NCI-H226 (cell line): ENCODE measurements at regions not wholly inside any gene's neighbourhood (a gene's known extent, or its start where the extent isn't known, plus 50 kb on each side); places are given as distances from the start of the nearest gene placed in this dataset.

Source experiments
- DNase-seq: peaks from one replicate; pipeline ENCODE4 v3.0.0-alpha.2; 2015

DNA sequence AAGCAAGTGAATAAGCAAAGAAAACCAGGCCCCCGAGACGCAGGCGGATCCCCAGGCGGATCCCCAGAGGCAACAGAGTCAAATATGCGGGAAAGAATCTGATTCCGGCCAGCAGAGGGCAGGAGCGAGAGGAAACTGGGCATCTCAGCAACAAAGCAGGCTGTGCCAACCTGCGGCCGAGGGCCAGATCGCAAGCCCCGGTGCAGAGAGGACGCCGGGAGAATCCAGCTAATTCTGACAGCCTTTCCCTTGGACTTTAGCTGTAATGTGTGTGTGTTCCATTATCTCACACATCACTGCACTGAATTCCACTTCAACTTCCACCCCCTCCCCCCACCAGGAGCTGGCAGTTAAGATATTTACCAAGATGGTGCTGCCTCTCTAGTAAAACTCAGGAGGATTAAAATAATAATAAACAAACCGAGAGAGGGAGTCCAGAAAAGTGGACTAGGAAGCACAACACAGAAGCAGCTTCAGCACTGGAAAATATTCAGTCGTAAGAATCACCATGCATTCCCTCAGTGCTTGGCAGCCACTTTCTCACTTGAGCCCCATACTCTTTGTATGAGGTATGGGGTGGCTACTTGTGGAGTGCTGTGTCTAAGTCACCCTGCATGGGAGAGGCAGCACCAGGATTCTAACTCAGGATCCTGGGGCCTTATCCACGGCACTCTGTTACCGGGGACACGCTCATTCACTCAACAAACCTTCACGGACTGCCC is 66.2 kb upstream of the SNX9 start:
- DNase-seq: peak; percentile 76

DNA sequence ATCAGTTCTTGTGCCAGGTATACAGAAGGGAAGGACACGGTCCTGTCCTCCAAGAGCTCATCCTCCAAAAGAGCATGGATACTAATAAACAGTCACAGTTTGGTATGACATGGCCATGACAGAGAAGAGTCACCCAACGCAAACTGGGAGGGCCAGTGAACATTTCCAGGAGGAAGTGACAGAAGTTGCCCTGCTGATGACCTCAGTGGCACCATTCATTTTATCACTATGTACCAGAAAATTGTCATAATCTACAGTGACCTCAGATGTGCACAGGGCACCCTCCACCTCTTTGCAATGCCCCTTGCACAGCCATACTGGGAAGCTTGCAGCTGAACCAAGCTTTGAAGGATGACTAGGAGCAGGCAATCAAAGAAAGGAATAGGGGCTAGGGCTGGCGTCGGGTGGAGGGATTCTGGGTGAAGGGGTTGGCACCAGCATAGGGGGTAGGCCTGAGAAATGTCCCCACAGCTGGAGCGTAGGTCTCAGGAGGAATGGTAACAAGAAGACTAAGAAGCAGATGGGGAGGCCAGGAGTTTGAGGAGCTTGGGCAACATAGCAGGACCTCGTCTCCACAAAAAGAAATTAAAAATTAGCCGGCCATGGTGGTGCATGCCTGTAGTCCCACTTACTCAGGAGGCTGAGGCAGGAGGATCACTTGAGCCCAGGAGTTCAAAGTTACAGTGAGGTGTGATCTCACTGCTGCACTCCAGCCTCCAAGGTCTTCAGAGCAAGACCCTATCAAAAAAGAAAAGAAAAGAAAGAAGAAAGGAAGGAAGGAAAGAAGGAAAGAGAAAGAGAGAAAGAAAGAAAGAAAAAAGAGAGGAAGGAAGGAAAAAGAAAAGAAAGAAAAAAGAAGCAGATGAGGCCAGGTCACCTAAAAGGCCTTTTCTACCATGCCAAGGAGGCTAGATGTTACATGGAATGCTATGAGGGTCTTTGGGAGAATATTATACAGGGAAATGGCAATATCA is 65.3 kb upstream of the SNX9 start:
- DNase-seq: no peak

DNA sequence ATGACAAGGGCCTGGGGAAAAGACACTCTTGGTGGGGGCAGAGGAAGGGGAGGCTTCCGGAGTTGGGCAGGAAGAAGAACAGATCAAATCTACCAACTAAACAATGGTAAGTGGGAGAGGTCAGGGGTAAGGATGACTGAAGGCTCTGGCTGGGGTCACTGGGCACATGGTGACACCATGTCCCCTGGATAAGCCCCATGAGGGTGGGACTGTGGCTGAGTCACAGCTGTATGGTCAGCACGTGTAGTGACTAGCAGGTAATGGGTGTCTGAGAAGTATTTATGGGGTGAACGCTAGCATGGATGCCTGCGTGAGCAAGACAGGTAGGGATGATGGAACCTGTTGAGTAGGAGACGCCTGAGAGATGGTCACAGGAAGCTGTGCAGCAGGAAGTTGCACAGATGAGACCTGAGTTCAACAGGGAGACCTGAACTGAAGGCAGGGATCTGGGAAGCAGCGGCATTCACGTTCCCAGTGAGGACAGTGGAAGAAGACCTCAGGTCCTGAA is 64.5 kb upstream of the SNX9 start:
- no peak for DNase-seq

DNA sequence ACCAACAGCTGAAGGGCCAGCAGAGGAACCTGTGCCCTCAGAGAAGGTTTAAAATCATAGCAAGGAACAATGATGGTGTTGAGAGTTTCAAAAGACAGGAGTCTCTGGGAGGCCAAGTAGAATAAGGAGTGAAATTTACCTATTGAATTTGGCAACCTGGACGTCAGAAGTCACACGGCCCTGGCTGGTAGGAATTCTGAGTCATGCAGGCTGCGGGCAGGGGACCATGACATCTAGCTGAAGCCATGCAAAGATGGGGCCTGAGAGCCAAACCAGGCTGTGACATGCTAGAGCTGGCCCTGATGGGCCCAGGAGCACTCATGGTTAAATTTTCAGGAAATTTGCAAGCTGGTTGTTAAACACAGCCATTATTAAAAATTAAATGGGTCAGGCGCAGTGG is 64.0 kb upstream of the SNX9 start:
- DNase-seq: no peak

DNA sequence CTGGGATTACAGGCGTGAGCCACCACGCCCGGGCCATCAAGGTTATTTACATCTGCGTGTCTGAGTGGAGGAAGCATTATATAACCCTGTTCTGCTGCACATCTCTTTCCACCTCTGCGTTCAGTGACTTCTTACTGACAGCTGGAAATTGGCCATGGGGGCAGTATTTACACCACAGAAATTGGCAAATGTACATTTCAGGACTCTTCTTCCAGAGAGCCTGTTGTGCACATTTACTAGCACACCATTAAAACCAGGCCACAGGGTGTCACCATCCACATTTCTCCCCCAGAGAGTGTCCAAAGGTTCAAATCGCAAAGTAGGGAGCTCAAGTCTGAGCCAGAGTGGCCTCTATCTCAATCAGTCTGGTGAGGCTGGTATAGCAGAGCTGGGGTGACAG is 62.9 kb upstream of the SNX9 start:
- DNase-seq: no peak

DNA sequence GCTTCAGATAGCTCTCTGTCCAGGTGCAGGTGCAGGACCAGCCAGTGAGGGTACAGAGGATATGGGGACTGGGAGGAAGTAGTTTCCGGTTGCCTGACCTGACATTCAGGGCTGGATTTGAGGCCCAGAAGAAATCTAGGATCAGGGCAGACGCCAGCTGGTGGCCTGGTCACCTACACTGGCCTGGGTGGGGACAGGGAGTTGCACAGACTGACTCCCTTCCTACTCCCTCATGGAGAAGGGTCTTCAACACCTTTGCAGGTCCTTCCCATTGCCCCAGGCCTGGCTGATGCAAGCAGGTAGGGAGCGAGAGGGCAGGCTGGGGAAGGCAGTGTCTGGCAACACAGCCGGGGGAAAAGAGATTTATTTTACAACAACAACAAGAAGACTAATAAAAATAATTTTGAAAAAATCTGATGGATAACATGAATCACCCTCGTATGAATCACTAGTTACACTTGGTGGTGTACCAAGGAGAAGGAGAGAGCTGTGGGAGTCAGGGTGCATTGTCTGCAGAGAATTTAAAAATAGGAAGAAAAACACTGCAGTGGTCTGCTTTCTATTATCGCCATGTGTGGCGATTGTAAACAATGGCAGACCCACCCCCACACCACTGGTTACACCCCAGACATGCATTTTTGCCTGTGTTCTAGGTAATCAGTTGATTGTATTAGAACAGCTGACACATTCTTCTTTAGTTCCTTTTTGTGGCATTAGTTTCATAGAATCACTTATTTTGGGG is 62.3 kb upstream of the SNX9 start:
- DNase-seq: peak; percentile 73

DNA sequence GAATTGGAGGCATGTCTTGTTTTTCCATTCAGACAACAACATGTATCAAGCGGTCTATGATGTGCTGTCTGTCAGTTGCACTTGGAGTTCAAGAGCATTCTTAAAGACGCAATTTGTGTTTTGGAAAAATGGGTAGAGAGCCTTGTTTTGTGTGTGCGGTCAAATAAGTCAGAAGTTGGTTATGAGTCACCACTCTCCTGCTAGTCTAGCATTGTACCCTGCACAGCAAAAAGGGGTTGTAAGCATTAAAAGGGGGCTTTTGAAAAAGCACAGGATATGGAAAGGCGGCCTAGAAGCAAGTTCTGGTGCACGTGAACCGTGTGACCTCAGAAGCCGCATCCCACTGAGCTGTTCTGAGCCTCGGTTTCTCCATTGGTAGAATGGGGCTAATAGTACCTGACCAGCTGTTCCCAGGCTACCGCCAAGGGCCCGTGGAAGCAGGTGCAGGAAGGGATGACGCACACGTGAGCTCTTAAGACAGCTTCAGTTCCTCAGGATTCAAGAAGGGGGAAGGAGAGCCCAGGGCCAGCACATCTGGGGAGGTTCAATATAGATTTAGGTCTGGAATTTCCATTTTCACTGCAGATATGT is 61.6 kb upstream of the SNX9 start:
- DNase-seq: peak; percentile 45

DNA sequence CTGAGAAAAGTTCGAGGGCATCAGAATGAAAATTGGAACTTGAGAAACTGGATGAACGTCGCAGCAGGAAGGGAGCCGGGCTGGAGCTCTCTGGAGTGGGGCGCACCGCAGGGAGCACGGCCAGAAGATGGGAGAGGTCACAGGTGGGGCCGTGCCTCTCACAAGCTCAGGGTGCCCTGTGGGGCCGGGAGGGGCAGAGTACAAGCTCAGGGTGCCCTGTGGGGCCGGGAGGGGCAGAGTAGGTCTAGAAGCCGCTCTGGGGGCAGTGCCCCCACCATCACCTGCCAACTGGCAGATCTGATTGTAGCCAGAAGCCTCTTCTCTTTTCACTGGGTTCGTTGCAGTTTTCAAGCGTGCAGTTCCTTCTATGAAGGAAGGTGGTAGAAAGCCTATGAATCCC is 61.1 kb upstream of the SNX9 start:
- DNase-seq: no peak

DNA sequence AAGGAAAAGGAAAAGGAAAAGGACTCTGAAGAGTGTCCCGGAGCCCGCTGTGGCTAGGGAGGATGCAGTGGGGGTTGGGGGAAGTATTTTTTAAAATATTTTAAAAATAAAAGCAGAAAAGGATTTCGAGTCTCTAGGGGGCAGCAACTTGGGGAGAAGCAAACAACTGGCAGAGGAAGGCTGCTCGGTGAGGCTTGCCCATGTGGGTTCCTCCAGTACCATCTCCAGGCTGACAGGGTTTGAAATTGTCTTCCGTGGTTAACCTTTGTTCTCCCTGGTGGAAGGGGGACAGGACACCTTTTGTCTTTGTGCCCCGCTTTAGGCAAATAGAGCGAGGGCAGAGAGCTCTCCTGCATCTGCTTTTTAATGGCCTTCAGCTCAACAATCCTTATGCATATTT is 60.4 kb upstream of the SNX9 start:
- DNase-seq: no peak

DNA sequence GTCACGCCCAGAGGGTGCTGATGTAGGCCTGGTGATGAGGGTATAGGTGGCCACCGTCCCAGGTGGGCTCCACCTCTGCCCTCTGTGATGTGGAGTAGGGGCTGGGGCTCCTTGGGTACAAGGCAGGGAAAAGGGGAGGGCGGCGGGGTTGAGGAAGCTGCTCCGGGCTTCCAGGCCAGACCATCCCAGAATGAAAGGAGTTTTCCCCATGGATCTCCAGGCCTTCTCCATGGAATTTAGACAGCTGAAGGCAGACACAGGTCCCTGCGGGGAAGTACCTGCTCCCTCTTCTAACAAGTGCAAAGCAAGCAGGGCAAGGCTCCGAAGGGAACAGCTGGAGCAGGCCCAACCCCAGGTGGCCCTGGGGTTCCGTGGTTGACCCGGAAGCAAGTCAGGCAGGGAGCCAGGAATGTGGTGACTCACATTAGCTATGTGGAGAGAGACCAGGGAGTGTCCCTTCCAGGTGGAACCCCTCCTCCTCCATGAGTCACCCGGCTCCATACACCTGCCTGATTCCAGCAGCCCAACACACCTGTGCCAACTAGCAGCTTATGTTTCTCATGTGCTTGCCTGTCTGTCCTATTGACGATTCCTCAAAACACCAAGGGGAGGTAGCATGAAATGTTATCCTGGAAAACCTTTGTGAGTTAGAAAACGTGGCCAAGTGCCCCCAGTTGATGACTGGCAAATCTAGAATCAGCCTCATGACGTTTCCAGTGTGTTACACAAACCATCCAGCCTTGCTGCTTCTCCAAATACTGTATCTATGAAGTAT is 59.7 kb upstream of the SNX9 start:
- peak; percentile 74 for DNase-seq

DNA sequence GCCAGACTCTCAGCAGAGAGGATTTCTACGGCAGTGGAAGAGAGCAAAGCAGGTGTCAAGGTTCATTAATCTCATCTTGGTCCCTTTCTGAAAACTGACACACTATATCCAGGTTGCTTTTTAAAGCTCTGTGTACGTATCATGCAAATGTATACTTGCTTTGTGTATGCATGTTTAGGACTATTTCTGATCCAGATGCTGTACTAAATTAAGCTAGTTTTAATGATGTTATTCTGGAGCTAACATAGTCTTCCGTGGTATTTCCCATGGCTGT is 59.2 kb upstream of the SNX9 start:
- DNase-seq: no peak

DNA sequence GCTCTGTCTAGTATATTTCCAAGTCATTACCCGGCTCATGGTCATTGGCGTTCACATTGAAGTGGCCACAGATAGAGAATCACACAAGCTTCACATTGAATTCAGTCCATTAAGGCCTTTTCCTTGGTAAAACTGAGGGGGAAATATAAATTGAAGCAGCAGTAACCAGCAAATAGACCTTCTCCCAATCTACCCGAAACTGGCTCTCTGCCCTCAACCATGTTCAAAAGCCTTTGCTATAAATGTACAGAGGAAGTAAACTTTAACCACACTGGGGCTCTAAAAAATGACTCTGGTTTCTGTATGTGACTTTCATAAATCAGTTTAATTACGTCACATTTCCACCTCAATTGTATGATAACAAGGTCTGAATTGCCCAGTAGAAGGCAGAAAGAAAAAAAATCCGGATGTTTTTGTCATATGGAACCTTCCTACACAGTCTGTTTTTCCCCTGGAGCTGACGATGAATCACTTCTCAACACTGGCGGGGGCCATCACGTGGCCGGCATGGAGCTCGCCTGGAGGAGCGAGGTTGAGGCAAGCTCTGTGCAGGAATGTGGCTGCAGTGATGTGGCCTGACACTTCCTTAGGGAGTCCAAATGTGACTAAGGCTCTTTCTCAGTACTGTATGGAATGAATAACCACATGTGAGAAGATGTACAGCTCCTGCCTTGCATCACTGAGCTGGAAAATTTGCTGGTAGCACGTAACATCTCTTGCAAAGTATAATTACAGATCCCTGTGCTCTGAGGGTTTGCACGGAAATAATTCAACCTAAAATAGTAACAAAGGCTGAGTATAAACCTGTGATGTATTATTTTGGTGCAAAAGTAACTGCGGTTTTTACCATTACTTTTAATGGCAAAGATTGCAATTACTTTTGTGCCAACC is 58.6 kb upstream of the SNX9 start:
- DNase-seq: peak; percentile 100

DNA sequence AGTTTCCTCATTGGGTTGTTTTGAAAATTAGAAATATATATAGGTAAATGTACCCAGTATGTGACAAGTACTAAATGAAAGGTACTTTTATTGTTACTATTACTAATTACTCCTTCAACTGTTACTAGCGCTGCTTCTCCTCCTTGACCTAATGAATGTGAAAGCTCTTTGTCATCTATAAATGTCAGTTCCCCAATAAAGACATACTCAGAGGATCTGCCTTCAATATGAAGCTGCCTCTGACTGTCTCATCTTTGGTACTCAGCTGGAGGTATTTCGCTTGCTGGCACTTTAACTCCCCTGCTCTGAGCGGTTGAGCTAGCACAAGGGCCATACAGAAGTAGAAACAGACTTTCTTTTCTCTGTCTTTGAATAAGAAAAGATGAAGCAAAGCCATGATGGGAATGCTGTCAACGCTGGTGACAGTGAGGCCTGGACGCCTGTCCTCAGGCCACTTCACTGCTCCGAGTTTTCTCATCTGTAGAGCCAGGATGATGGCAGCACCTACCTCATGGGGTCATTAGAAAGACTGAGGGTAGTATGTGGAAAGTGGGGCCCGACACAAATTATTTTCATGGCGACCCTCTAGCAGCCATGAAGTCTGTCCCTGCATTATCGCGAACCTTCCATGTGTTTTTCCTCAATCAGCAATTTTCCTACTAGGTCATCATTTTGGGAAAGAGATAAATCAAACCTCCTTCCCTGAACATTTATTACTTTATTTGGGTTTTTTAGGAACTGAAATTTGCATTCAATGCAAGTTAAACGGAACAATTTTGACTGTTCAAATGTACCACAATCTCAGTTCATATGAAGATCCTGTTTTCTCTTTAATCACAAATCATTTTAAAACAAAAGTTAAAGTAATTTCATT is 55.9 kb upstream of the SNX9 start:
- DNase-seq: no peak

DNA sequence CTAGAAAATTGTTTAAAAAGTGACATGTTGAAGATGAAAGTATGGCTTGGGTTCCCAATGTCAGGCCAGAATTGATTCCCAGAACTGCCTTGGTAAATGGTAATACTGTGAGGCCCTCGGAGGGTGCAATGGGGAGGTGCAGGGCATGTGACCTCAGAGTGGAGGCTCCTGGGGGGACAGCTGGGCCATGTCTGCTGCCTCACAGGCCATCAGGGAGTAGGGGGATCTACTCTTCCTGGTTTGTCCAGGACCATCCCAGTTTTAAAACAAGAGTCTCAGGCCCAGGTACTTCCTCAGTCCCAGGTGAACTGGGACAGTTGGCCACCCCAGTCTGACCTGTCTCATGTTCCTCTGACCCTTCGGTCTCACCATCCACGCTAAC is 55.3 kb upstream of the SNX9 start:
- DNase-seq: no peak

DNA sequence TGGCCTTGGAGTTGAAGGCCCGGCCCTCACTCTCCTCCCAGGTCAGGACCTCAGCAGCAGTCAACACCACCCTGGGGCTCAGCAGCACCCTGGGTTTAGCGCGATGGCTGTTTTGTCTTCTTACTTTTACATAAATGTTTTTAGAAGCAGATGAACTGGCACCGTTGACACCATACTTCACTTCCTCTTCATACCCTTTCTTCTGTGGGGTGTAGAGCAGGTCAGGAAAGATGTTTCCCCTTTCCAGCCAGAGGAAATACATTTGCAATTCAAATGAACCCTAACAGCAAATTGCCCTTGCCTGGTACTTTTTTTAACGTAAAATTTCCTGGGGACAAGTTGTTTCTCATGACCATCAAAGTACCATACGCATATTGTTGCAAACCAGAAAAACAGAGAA is 54.7 kb upstream of the SNX9 start:
- DNase-seq: no peak

DNA sequence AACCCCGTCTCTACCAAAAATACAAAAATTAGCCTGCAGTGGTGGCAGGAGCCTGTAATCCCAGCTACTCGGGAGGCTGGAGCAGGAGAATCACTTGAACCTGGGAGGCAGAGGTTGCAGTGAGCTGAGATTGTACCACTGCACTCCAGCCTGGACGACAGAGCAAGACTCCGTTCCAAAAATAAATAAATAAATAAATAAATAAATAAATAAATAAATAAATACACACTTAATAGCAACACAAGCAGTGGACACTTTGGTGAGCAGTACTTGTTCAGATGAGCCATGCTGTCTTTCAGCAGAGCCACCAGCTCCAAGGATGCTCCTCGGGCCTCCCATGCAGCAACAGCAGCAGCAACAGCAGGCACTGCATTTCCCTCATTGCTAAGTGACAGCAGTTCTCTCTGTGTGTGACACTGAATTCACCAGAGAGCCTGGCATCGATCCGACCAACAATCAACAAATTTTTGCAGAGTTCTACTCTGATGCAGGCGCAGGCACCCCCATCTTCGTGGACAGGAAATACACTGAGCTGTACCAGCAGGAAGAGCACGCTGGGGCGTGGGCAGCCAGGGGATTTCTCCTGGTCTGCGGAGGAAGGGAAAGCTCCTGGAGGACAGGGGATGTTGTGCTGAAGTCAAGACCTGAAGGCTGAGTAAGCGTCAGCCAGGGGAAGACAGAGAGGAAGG is 54.0 kb upstream of the SNX9 start:
- DNase-seq: no peak

DNA sequence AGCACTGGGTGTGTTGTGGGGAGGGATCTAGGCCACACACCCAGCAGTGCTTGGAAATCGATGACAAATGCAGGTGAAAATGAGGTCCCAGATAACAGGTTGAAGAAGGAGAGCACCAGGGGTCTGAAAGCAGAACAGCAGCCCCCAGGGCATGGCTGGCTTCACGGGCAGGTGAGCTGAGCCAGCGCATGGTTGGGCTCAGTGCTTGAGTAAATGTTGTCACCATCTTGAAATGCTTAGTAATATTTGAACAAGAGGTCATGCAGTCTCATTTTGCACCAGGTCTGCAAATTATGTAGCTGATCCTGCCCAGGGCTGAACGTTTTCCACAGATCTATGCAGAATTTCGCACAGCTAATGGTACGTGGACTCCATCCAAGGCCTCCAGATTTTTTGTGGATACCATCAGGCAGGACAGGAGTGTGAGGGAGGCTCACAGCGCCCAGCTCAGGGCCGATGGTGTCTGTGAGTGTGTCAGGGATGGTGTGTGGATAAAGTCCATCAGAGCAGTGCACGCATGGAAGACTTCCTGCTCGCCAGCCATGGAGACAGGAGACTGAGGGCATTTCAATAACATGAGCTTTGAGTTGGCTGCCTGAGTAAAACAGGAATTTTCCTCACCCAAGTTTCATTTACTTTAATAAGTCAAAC is 53.1 kb upstream of the SNX9 start:
- no peak for DNase-seq

DNA sequence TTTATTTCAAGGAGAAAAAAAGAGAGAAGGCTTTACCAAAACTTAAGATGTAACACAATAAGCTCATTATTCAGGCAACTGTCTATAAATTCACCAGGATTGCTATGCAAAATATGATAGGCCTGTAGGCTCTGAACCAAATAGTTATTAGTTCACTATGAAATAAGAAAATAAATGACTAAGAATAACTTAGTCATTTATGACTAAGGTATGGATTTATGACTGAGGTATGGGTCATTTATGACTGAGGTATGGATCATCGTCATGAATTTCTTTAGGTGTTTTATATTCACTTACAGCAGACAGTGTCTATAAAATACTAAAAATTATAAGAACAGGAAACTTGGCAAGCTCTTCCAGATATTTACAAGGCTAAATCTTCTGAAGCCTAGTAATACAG is 52.1 kb upstream of the SNX9 start:
- DNase-seq: no peak

DNA sequence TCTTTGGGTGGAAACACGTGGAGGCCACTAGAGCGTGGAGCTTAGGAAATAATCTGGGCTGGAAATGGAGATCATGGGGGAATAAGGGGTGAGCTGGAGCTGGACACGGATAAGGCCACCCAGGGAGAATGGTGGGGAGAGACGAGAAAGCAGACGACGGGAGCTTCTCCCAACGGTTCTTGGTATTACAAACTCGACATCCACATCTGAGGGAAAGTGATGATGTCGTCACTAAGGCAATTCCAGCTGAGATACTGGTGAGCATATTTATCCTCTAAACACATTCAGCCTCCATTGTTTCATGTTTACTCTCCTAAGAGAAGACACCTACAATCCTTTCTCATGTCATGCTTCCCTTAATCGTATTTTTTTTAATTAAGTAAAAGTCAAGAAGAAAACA is 50.2 kb upstream of the SNX9 start:
- DNase-seq: no peak
